AG09319 (cell line): ENCODE measurements at regions not wholly inside any gene's neighbourhood (a gene's known extent, or its start where the extent isn't known, plus 50 kb on each side); places are given as distances from the start of the nearest gene placed in this dataset.

Source experiments
- DNase-seq: peaks from one replicate; pipeline ENCODE4 v3.0.0-alpha.2; 2010; ENCODE audit warnings: low read depth; ENCODE audit errors: extremely low read depth
- CTCF ChIP-seq: IDR thresholded peaks from 2 replicates; pipeline ENCODE4 v1.5.1; 2011; ENCODE audit warnings: low read depth, mild to moderate bottlenecking, inconsistent platforms, low read length, moderate library complexity

GRCh38 chr3:46146548-46146947, 61.6 kb downstream of the CCR1 start:
- no peak for TF ChIP-seq CTCF
- no peak for DNase-seq

- no peak for DNase-seq
- TF ChIP-seq CTCF = no peak
Observed at GRCh38 chr3:46146021-46146420, 62.1 kb downstream of the CCR1 start.

- DNase-seq = no peak
- TF ChIP-seq CTCF = no peak
Observed at GRCh38 chr3:46145147-46145546, 63.0 kb downstream of the CCR1 start.

- TF ChIP-seq CTCF = no peak
- DNase-seq = no peak
Observed at GRCh38 chr3:46143951-46144473, 64.1 kb downstream of the CCR1 start.

GRCh38 chr3:46141813-46142212, 66.3 kb downstream of the CCR1 start:
- DNase-seq = no peak
- no peak for TF ChIP-seq CTCF

GRCh38 chr3:46138581-46138980, 69.5 kb downstream of the CCR1 start:
- TF ChIP-seq CTCF = no peak
- no peak for DNase-seq

GRCh38 chr3:46135475-46135874, 72.6 kb downstream of the CCR1 start:
- TF ChIP-seq CTCF = no peak
- no peak for DNase-seq
